HG03045 (cell line): ENCODE measurements at regions not wholly inside any gene's neighbourhood (a gene's known extent, or its start where the extent isn't known, plus 50 kb on each side); places are given as distances from the start of the nearest gene placed in this dataset.
"Not testable (repeated sequence)": the region's sequence is repeated elsewhere in the genome, so short reads cannot be mapped to it uniquely, and the experiment has no call there.

ENCODE experiments used
- ATAC-seq: cut with Tn5 transposase; IDR thresholded peaks from one replicate; pipeline ENCODE4 v1.9.1; 2021; ENCODE audit warnings: mild to moderate bottlenecking, moderate library complexity; ENCODE audit not compliant: unreplicated experiment

DNA sequence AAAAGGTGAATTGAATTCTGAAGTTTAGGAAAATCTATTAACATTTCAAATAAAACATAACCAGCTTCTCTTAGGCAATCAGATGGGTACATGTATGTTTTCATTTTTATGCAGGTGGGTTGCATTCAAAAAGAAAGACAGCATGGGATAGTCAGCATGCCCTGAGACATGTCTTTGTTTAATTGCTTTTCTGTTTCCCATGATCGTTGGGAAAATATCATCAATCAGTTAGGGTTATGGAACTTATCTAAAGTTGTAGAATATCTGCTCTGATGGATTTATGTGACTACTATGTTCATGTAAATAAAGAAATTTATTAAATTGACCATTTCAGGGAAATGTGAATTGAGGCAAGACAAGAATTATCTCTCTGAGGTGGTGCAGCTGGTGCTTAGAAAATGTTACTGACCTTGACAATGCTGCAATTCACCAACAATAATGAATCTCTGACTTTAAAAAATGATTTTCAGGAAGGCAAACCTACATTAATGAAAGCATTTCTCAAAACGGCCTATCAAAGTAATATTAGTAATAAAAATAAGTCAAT lies 112.7 kb downstream of the RFPL4B start:
- ATAC-seq: no peak

DNA sequence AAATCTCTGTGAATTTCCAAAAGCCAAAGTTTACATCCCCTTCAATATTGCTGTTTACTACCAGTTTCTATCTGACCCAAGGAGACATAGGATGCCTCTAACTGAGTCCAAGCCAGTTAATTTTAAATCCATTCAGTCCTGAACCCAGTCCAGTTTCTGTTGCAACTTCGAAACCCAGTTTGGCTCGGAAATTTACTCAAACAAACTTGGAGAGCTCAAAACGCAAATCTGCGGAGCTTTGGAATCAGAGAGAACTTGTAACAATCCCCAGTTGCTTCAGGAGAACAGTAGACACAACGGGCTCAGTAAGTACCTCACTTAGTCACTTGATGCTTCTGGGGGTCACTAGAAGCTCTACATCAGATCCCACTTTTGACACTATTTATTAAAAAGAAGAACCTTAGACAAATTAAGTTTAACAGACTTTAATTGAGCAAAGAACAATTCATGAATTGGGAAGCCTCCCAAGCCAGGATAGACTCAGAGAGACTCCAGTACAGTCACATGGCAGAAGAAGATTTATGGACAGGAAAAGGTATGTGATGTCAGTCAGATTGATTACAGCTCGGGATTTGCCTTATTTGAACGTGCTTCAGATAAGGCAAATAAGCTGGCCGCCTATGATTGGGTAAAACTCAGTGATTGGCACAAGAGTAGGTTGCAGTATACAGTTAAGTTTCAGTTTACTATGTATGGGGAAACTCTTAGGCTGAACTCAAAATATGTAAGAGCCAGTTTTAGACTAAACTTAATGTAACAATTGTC lies 118.0 kb downstream of the RFPL4B start:
- ATAC-seq: no peak

DNA sequence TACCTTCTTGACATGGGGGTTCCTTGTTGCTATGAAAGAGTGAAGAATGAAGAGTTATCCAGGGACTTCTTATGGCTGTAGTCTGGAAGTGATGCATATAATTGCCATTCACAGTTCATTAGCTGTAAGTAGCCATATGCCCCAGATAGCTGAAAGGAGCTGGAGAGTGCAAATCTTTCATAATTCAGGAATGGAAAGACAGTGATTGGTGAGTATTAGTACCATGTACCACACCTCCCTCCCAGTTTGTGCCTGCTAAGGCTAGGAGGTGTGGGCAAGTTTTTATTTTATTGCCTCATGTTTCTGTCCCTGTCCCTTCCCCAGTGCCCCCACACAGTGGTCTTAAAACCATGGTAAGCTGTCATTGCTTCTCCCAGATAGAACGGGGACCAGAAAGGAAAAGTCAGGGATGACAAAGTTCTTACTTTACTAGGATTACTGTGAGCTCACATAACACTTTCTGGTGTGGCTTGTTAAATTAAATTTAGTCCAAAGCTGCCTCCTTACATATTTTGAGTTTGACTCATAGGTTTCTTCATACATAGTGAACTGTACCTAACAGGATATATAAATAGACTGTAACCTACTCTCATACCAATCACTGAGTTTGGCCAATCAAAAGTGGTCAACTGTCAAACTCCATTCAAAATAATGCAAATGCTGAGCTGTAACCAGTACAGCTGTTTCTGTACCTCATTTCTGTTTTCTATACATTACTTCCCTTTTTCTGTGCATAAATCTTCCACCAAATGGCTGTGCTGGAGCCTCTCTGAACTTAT lies 119.4 kb downstream of the RFPL4B start:
- peak; percentile 52 for ATAC-seq

DNA sequence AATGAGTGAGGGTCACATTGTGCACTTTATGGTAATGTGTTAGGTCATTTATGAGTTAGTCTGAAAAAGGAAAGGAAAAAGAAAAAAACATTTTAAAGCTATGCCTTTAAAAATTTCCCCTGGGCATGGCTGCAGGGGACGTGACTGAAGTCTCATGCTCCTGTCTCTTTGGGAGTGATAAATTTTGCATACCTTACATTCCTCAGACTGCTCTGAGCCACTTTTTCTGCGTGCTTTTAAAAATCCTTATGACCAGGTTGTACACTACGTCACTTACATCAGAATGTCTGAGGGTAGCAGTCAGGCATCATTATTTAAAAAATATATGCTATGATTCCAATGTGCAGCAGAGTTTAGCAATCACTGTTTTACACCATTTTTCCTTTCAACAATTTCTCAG lies 121.2 kb downstream of the RFPL4B start:
- ATAC-seq: no peak

DNA sequence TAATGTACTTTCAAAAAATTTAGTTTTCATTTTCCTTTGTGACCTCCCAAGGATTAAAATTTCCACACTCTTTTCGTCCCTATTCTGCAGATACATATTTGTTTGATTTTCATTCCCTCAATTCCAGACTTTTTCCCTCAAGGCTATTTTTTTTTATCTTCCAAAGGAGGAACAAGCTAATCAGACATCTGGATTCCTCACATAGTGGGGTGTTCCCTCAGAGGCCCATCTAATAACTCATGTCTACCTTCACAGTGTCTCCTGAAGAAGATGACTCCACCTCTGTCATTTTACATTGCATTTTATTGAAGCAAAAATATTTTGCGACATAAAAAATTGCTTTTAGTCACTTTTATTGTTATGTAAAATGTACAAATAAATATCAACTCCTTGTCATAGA lies 122.2 kb downstream of the RFPL4B start:
- ATAC-seq: no peak

DNA sequence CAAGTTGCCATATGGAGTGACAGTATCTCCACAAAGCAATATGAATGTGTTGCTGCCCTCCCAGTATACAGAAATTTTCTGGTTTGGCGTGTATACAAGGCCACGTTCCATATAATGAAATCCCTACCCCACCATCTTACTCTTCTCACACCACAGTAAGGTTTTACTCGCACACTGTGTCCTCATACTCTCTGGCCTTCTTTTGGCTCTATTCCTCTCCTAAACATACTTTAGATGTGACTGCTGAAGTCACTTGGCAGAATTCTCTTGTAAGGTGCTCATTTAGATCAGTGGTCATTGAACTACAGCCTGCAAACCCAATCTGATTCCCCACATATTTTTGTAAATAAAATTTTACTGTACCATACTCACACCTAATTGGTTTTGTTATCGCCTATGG lies 123.2 kb downstream of the RFPL4B start:
- ATAC-seq: no peak

- ATAC-seq: no peak
Measured at GRCh38 chr6:112470950-112471349, 123.8 kb downstream of the RFPL4B start.

DNA sequence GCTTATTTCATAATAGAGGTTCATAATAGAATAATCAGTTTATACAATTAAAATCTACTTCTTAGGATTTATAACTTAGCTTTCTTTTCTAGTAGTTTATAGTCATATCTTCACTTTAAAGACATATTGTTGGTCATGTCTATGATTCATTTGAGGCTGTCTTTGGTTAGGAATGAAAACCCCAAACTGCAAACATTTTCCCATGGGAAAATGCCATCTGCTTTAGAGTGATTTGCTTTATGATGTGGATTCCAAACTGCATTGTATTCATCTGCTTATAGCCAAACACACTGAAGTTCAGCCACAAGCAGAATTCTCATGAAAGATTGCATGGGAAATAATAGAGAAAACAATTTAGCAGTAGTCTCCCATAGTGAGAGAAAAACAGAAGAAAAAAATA lies 128.0 kb downstream of the RFPL4B start:
- ATAC-seq: no peak

DNA sequence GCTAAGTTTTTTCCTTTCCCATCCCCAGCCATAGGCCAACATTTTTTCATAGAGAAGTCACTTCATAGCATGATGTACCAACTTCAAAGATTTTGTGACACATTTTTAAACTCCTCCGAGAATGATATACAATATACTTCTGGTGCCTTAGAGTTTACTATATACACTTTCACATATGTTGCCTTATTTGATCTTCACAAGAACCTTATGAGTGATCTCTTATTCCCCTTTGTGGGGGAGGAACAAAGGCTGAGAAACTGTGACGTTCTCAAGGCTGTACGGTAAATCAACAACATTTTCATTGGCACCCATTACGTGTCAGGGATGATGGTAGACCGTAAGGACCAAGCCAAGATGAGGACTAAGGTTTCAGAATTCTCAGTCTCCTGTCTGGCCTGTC lies 130.0 kb downstream of the RFPL4B start:
- ATAC-seq: no peak

GRCh38 chr6:112478036-112478435 lies 130.9 kb downstream of the RFPL4B start:
- no peak for ATAC-seq

- ATAC-seq: not testable (repeated sequence)
Measured at GRCh38 chr6:112479975-112480374, 132.8 kb downstream of the RFPL4B start.

DNA sequence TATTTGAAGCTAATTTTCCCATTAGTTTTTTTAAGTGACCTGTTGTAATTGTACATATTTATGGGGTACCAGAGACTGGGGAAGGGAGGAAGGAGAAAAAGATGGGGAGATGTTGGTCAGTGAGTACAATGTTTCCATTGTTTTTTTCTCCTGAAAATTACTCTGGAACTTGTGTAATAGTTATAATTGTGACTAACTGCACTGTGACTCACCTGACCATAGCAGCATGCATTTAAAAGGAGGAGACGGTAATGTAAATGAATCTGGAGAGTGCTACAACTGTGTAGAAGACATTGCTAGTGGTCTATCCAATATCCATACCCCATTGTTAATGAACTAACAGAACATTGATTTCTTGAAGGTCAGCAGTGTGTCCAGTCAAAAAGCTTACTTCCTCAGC lies 133.4 kb downstream of the RFPL4B start:
- no peak for ATAC-seq

DNA sequence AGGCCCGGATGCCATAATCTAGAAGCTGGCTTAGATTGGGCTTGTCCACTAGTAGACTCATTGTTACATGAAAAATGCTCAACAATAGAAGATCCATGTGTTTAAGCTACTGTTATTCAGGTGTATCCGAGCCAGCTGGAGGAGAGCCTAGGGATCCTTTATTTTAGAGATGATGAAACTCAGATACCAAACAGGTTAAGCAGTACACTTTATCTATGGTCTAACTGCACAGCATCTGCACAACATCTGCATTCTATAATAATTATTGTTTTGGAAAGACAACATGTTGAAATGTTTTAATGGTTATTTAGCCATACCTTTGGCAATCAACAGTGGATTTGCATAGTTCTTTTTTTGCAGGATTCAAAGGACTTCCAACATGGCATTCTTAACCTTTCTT lies 134.1 kb downstream of the RFPL4B start:
- no peak for ATAC-seq

GRCh38 chr6:112482373-112482772 lies 135.2 kb downstream of the RFPL4B start:
- ATAC-seq: no peak

DNA sequence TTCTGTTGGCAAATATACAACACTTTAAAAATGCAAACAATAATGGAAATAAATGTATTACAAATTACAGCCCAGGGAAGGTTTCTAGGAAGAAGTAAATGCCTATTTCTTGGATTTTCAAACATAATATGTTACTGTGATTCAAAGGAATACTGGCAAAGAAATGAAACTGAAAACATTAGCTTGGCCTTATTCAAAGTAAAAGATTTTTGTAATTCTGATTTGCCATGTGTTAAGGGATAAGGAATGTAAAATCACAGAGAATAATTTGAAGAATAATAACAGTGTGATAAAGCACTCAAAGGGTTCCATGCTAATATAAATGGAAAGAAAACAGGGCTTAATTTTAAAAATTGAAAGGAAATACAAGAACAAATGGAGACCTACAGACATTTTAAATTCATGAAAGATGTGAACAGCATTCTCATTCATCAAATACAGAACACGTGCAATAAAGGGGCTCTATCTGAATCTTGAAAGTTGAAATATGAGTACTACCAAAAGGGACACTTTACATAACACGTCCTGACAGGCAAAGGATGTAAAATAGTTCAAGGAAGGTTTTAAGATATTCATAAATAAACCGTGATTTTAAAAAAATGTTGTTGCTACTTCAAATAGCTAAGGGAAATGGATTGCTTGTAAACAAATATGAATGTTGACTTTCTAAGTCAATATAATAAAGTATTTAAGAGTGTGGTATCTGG lies 138.1 kb downstream of the RFPL4B start:
- no peak for ATAC-seq

- no peak for ATAC-seq
Measured at GRCh38 chr6:112485827-112486212, 138.7 kb downstream of the RFPL4B start.

GRCh38 chr6:112486454-112486853 lies 139.3 kb downstream of the RFPL4B start:
- ATAC-seq: no peak

- ATAC-seq: no peak
Measured at GRCh38 chr6:112488238-112488637, 141.1 kb downstream of the RFPL4B start.

DNA sequence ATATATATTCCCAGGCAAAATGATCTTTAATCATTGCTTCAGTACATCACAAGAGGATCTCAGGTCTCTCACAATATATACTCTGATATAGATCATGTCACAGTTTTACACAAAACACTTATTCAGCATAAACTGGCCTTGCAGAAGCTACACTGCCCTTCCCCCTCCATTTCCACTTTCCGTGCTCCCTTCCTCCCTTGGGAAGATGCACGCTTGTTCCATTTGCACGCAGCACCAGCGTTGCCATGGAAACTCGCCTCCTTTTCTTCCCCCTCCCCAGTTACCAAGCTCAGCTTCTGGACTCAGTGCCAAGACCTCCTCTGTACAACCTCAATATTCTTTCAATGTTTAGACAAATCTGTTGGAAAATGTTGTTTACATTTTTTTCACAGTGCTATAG lies 154.6 kb downstream of the RFPL4B start:
- ATAC-seq: no peak

DNA sequence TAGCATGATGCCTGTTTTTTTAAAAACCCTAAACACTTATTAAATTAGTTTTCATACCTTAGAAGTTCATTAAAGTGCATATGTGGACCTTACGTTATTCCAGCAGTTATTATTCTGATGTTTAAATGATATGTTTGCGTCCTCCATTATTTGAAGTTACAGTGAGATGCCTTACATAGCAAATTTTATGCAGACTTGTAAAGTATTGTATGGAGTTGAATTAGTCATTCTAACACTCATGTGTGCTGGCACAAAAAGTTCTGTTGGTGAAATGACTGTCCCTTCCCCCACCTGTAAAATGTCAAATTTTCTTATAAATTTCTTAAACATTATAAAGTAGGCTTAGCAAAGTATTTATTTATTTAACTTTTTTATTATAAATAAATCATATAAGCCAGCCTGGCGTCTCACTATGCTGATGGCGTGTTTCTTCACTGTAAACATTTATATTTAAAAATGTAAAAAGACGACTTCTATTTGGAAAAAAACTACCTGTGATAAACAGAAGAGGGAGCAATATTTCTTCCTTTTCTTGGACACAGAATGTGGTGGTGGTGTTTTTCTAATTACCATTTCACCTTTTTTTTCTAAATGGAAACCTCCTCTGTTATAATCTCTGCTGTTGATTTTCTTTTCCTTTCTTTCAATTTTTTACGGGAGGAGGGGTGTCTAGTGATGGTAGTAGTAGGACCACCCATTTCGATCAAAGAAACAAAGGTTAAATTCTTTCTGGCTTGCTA lies 155.4 kb downstream of the RFPL4B start:
- no peak for ATAC-seq

- ATAC-seq: no peak
Measured at GRCh38 chr6:112503091-112503596, 156.0 kb downstream of the RFPL4B start.
